SK-N-SH (cell line): ENCODE measurements at regions not wholly inside any gene's neighbourhood (a gene's known extent, or its start where the extent isn't known, plus 50 kb on each side); places are given as distances from the start of the nearest gene placed in this dataset.

Experiments
- CHD2 ChIP-seq: fragments of 150-350 bp; IDR thresholded peaks from 2 replicates; pipeline ENCODE4 v1.6.1; 2018; ENCODE audit warnings: low read length; ENCODE audit not compliant: partially characterized antibody
- FOXM1 ChIP-seq: IDR thresholded peaks from 2 replicates; pipeline ENCODE4 v1.4.0; 2012; ENCODE audit warnings: low read depth, mild to moderate bottlenecking
- GABPA ChIP-seq: IDR thresholded peaks from 2 replicates; pipeline ENCODE4 v1.4.0; 2012; ENCODE audit warnings: low read depth, mild to moderate bottlenecking
- PBX3 ChIP-seq: IDR thresholded peaks from 2 replicates; pipeline ENCODE4; 2012
- POLR2AphosphoS5 ChIP-seq: IDR thresholded peaks from 2 replicates; pipeline ENCODE4 v1.6.1; 2012; ENCODE audit warnings: low read depth, low read length
- RAD21 ChIP-seq: IDR thresholded peaks from 2 replicates; pipeline ENCODE4 v1.6.1; 2012; ENCODE audit warnings: mild to moderate bottlenecking, low read length
- RCOR1 ChIP-seq: fragments of 150-350 bp; IDR thresholded peaks from 2 replicates; pipeline ENCODE4 v1.6.1; 2017; ENCODE audit warnings: antibody characterized with exemption, low read length
- TAF1 ChIP-seq: IDR thresholded peaks from 2 replicates; pipeline ENCODE4 v1.6.1; 2012; ENCODE audit warnings: low read depth, mild to moderate bottlenecking, low read length, moderate library complexity, borderline replicate concordance
- TF ChIP-seq, protein P1 (sequence below): fragments of 200-600 bp; sonication (generic); IDR thresholded peaks from 2 replicates; pipeline ENCODE4 v1.6.1; 2017; ENCODE audit warnings: antibody characterized with exemption, mild to moderate bottlenecking, moderate library complexity
- TF ChIP-seq, protein P2 (sequence below): fragments of 150-350 bp; IDR thresholded peaks from 2 replicates; pipeline ENCODE4 v1.6.1; 2017; ENCODE audit warnings: antibody characterized with exemption, low read length, low read depth, borderline replicate concordance

- TF ChIP-seq PBX3 (no peak), FOXM1 (no peak), CHD2 (no peak), GABPA (no peak), POLR2AphosphoS5 (no peak), TAF1 (no peak), RCOR1 (no peak), RAD21 (no peak)
- TF ChIP-seq, protein P1, sequence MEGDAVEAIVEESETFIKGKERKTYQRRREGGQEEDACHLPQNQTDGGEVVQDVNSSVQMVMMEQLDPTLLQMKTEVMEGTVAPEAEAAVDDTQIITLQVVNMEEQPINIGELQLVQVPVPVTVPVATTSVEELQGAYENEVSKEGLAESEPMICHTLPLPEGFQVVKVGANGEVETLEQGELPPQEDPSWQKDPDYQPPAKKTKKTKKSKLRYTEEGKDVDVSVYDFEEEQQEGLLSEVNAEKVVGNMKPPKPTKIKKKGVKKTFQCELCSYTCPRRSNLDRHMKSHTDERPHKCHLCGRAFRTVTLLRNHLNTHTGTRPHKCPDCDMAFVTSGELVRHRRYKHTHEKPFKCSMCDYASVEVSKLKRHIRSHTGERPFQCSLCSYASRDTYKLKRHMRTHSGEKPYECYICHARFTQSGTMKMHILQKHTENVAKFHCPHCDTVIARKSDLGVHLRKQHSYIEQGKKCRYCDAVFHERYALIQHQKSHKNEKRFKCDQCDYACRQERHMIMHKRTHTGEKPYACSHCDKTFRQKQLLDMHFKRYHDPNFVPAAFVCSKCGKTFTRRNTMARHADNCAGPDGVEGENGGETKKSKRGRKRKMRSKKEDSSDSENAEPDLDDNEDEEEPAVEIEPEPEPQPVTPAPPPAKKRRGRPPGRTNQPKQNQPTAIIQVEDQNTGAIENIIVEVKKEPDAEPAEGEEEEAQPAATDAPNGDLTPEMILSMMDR: no peak
- TF ChIP-seq, protein P2, sequence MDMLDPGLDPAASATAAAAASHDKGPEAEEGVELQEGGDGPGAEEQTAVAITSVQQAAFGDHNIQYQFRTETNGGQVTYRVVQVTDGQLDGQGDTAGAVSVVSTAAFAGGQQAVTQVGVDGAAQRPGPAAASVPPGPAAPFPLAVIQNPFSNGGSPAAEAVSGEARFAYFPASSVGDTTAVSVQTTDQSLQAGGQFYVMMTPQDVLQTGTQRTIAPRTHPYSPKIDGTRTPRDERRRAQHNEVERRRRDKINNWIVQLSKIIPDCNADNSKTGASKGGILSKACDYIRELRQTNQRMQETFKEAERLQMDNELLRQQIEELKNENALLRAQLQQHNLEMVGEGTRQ: no peak
These were observed 59.9 kb upstream of the IGFBP3 start for GRCh38 chr7:45980973-45981372.
